ENCODE measurements at regions not wholly inside any gene's neighbourhood (a gene's known extent, or its start where the extent isn't known, plus 50 kb on each side); places are given as distances from the start of the nearest gene placed in this dataset.
"Not testable (repeated sequence)": the region's sequence is repeated elsewhere in the genome, so short reads cannot be mapped to it uniquely, and the experiment has no call there.

DNA sequence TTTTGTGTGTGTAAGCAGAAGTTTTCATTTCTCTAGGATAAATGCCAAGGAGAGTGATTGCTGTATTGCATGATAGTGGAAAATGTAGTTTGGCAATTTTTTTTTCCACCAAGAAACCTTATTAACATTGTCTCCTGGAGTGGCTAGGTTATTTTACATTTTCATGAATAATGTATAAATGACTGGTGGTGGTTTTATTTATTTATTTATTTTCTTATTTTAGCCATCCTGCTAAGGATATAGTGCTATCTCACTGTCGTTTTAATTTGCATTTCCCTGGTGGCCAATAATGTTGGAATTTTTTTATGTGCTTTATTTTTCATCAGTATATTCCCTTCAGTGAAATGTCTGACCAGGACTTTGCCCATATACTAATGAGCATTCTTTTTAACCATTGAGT lies 328.3 kb upstream of the OR4C13 start:
- H3K27me3 ChIP-seq; H3K4me3 ChIP-seq (ENCODE audit: low read depth, low read length); H3K9me3 ChIP-seq; H3K36me3 ChIP-seq; H3K4me1 ChIP-seq; DNase-seq: not testable (repeated sequence)

DNA sequence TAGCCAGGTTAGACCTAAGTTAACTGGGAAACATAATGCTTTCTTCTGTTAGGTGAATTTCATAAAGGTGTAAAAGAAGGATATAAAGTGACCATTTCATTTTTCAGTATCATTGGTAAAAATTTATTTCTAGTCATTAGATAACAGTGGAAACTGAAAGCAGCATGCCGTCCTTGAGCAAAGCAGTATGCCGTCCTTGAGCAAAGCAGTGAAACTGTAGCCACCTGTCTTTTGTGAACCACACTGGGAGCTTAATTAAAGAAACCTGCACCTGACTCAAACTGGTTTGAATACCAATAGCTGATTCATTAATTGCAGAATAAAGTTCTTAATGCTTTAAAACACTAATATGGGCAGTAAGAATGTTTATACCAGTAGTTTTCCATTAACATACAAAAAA lies 281.5 kb upstream of the OR4C13 start:
- DNase-seq; H3K4me3 ChIP-seq (ENCODE audit: low read depth, low read length); H3K9me3 ChIP-seq; H3K27me3 ChIP-seq; H3K4me1 ChIP-seq; H3K36me3 ChIP-seq: not testable (repeated sequence)

DNA sequence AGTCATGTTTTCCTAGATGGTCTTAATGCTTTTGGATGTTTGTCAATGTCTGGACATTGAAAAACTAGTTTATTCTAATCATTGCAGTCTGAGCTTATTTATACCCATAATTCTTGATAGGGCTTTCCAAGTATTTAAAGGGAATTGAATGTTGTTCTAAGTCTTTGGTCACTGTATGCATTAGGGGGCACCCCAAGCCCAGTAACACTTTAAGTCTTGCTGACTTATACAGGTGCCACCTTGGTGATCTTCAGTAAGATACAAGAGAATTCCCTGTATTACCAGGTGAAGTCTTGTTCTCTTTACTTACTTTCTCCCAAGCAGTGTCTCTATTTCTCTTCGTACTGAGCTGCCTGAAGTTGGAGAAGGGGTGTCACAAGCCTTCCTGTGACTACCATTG lies 250.1 kb upstream of the OR4C13 start:
- H3K9me3 ChIP-seq; DNase-seq; H3K4me1 ChIP-seq; H3K27me3 ChIP-seq; H3K4me3 ChIP-seq (ENCODE audit: low read depth, low read length); H3K36me3 ChIP-seq: not testable (repeated sequence)

DNA sequence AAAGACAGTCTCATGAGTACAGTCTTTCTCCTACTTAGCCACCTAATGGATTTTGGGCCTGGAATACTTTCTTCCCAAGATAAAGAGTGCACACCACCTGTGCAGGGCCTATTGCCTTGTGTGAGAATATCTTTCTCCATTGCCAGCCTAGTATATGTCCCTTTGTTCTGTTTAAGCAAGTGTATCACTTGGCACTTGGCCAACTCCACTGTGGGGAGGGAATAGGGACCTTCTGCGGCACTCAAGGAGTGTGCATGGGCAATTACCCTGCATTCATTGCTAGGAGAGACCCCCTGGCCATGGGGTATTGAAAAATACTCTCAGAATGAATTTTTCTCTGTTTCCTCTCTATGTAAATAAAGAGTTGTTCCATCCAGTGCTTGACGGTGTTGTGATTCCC lies 201.7 kb upstream of the OR4C13 start:
- H3K27me3 ChIP-seq; DNase-seq; H3K4me3 ChIP-seq (ENCODE audit: low read depth, low read length); H3K4me1 ChIP-seq; H3K36me3 ChIP-seq; H3K9me3 ChIP-seq: not testable (repeated sequence)

- not testable (repeated sequence) for H3K27me3 ChIP-seq; DNase-seq; H3K4me1 ChIP-seq; H3K4me3 ChIP-seq (ENCODE audit: low read depth, low read length); H3K36me3 ChIP-seq; H3K9me3 ChIP-seq
These were observed 201.2 kb upstream of the OR4C13 start for GRCh38 chr11:49750960-49751359.

GRCh38 chr11:49780791-49781190 lies 171.4 kb upstream of the OR4C13 start:
- not testable (repeated sequence) for H3K4me1 ChIP-seq; H3K9me3 ChIP-seq; H3K27me3 ChIP-seq; DNase-seq; H3K36me3 ChIP-seq; H3K4me3 ChIP-seq (ENCODE audit: low read depth, low read length)

- H3K27me3 ChIP-seq; H3K4me1 ChIP-seq; DNase-seq; H3K4me3 ChIP-seq (ENCODE audit: low read depth, low read length); H3K36me3 ChIP-seq; H3K9me3 ChIP-seq: not testable (repeated sequence)
These were observed 170.2 kb upstream of the OR4C13 start for GRCh38 chr11:49782000-49782399.

- H3K9me3 ChIP-seq; H3K4me3 ChIP-seq (ENCODE audit: low read depth, low read length); H3K36me3 ChIP-seq; H3K4me1 ChIP-seq; H3K27me3 ChIP-seq; DNase-seq: not testable (repeated sequence)
These were observed 168.3 kb upstream of the OR4C13 start for GRCh38 chr11:49783841-49784240.

DNA sequence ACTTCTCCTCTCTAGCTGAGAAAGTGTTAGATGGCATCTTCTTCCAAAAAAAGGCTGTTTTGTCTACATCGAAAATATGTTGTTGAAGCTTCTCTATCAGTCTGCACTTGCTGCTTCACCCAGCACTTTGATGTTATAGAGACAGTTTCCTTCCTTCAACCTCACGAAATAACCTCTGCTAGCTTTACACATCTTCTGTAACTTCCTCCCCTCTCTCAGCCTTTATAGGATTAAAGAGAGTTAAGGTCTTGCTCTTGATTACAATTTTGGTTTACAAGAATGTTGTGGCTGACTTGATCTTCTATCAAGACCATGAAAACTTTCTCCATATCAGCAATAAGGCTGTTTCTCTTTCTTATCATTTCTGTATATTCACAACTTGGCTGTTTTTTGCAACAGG lies 162.4 kb upstream of the OR4C13 start:
- not testable (repeated sequence) for DNase-seq; H3K4me3 ChIP-seq (ENCODE audit: low read depth, low read length); H3K27me3 ChIP-seq; H3K36me3 ChIP-seq; H3K9me3 ChIP-seq; H3K4me1 ChIP-seq

DNA sequence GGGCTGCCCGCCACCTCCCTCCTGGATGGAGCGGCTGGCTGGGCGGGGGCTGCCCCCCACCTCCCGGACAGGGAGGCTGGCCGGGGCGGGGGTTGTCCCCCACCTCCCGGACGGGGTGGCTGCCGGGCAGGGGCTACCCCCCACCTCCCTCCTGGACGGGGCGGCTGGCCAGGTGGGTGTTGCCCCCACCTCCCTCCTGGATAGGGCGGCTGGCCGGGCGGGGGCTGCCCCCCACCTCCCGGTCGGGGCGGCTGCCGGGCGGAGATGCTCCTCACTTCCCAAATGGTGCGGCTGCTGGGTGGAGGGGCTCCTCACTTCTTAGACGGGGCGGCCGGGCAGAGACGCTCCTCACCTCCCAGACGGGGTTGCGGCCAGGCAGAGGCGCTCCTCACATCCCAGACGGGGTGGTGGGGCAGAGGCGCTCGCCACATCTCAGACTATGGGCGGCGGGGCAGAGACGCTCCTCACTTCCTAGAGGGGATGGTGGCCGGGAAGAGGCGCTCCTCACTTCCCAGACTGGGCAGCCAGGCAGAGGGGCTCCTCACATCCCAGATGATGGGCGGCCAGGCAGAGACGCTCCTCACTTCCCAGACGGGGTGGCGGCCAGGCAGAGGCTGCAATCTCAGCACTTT lies 153.9 kb upstream of the OR4C13 start:
- not testable (repeated sequence) for H3K4me3 ChIP-seq (ENCODE audit: low read depth, low read length); H3K27me3 ChIP-seq; H3K4me1 ChIP-seq; H3K36me3 ChIP-seq; DNase-seq; H3K9me3 ChIP-seq

GRCh38 chr11:49817705-49818430 lies 134.3 kb upstream of the OR4C13 start:
- H3K4me3 ChIP-seq (ENCODE audit: low read depth, low read length); DNase-seq; H3K4me1 ChIP-seq; H3K27me3 ChIP-seq; H3K36me3 ChIP-seq; H3K9me3 ChIP-seq: not testable (repeated sequence)

DNA sequence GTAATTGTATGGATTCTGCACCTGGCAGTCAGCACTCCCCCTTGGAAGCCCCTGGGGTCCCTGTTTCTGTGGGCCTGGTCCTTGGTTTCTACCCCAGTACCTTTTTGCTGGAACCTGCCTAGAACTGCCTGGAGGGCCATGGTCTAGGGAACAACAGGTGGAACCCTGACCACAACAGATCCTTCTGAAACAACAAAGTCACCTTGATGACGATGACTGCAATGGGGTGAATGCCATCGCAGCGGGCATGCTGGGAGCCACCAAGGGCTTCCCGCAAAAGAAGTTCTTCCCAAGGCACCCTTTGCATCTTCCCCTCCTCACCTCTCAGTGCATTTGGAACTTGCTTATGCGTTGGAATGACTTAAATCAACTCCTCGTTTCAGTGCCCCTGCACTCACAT lies 129.0 kb upstream of the OR4C13 start:
- not testable (repeated sequence) for H3K27me3 ChIP-seq; H3K4me1 ChIP-seq; H3K4me3 ChIP-seq (ENCODE audit: low read depth, low read length); DNase-seq; H3K9me3 ChIP-seq; H3K36me3 ChIP-seq

- not testable (repeated sequence) for DNase-seq
These were observed 101.7 kb upstream of the OR4C13 start for GRCh38 chr11:49850541-49850940.

More at GRCh38 chr11:49850541-49850940, 101.7 kb upstream of the OR4C13 start:
- not testable (repeated sequence) for H3K36me3 ChIP-seq; H3K4me3 ChIP-seq (ENCODE audit: low read depth, low read length); H3K9me3 ChIP-seq; H3K4me1 ChIP-seq; H3K27me3 ChIP-seq

Measured in BE2C (cell line).